ENCODE measurements at regions not wholly inside any gene's neighbourhood (a gene's known extent, or its start where the extent isn't known, plus 50 kb on each side); places are given as distances from the start of the nearest gene placed in this dataset.
A peak's percentile ranks its signal among the peaks of the same experiment; 100 is the strongest.

GRCh38 chr14:82710267-82710841 lies 1176.7 kb upstream of the SEL1L start:
- no peak for FAIRE-seq

GRCh38 chr14:82719617-82720016 lies 1186.0 kb upstream of the SEL1L start:
- no peak for TF ChIP-seq CTCF (IDR thresholded peaks at IDR 0.05; ENCODE audit: insufficient read depth, low read length, severe bottlenecking)
- Histone ChIP-seq H3K4me3 (ENCODE audit: low read depth, low read length) (no peak overlapping the region), H3K36me3 (ENCODE audit: control insufficient read depth, insufficient read depth, low read length) (no peaks in the 10 kb centered on the region), H3K27me3 (ENCODE audit: control insufficient read depth, insufficient read depth, low read length) (no peaks in the 10 kb centered on the region)
- no peak for FAIRE-seq
- no peak for DNase-seq (ENCODE audit: low read depth)

More at GRCh38 chr14:82710267-82710841, 1176.7 kb upstream of the SEL1L start:
- Histone ChIP-seq H3K36me3 (ENCODE audit: control insufficient read depth, insufficient read depth, low read length) (no peaks in the 10 kb centered on the region), H3K4me3 (ENCODE audit: low read depth, low read length) (no peak overlapping the region), H3K27me3 (ENCODE audit: control insufficient read depth, insufficient read depth, low read length) (no peaks in the 10 kb centered on the region)
- peak; percentile 62 for DNase-seq (ENCODE audit: low read depth)
- peak; percentile 85 for TF ChIP-seq CTCF (IDR thresholded peaks at IDR 0.05; ENCODE audit: insufficient read depth, low read length, severe bottlenecking)

- TF ChIP-seq CTCF (IDR thresholded peaks at IDR 0.05; ENCODE audit: insufficient read depth, low read length, severe bottlenecking): no peak
- FAIRE-seq (peak; percentile 23), DNase-seq (ENCODE audit: low read depth) (no peak)
- Histone ChIP-seq H3K4me3 (ENCODE audit: low read depth, low read length) (no peak overlapping the region), H3K27me3 (ENCODE audit: control insufficient read depth, insufficient read depth, low read length) (no peaks in the 10 kb centered on the region), H3K36me3 (ENCODE audit: control insufficient read depth, insufficient read depth, low read length) (no peaks in the 10 kb centered on the region)
Observed at GRCh38 chr14:82720431-82720830, 1186.8 kb upstream of the SEL1L start.

GRCh38 chr14:82720946-82721345 lies 1187.3 kb upstream of the SEL1L start:
- no peak for TF ChIP-seq CTCF (IDR thresholded peaks at IDR 0.05; ENCODE audit: insufficient read depth, low read length, severe bottlenecking)
- Histone ChIP-seq H3K4me3 (ENCODE audit: low read depth, low read length) (no peak overlapping the region), H3K36me3 (ENCODE audit: control insufficient read depth, insufficient read depth, low read length) (no peaks in the 10 kb centered on the region), H3K27me3 (ENCODE audit: control insufficient read depth, insufficient read depth, low read length) (no peaks in the 10 kb centered on the region)
- DNase-seq (ENCODE audit: low read depth) (no peak), FAIRE-seq (no peak)

- no peak for TF ChIP-seq CTCF (IDR thresholded peaks at IDR 0.05; ENCODE audit: insufficient read depth, low read length, severe bottlenecking)
- no peak for FAIRE-seq
- peak; percentile 64 for DNase-seq (ENCODE audit: low read depth)
- no peaks in the 10 kb centered on the region for H3K36me3 ChIP-seq (ENCODE audit: control insufficient read depth, insufficient read depth, low read length)
- no peaks in the 10 kb centered on the region for H3K27me3 ChIP-seq (ENCODE audit: control insufficient read depth, insufficient read depth, low read length)
- no peak overlapping the region for H3K4me3 ChIP-seq (ENCODE audit: low read depth, low read length)
Observed at GRCh38 chr14:82724316-82724715, 1190.7 kb upstream of the SEL1L start.

- TF ChIP-seq CTCF (IDR thresholded peaks at IDR 0.05; ENCODE audit: insufficient read depth, low read length, severe bottlenecking): no peak
- peak; percentile 44 for DNase-seq (ENCODE audit: low read depth)
- FAIRE-seq: peak; percentile 99
- Histone ChIP-seq H3K36me3 (ENCODE audit: control insufficient read depth, insufficient read depth, low read length) (no peaks in the 10 kb centered on the region), H3K27me3 (ENCODE audit: control insufficient read depth, insufficient read depth, low read length) (no peaks in the 10 kb centered on the region), H3K4me3 (ENCODE audit: low read depth, low read length) (no peak overlapping the region)
Observed at GRCh38 chr14:82725213-82725612, 1191.6 kb upstream of the SEL1L start.
